ENCODE measurements at regions not wholly inside any gene's neighbourhood (a gene's known extent, or its start where the extent isn't known, plus 50 kb on each side); places are given as distances from the start of the nearest gene placed in this dataset.

DNA sequence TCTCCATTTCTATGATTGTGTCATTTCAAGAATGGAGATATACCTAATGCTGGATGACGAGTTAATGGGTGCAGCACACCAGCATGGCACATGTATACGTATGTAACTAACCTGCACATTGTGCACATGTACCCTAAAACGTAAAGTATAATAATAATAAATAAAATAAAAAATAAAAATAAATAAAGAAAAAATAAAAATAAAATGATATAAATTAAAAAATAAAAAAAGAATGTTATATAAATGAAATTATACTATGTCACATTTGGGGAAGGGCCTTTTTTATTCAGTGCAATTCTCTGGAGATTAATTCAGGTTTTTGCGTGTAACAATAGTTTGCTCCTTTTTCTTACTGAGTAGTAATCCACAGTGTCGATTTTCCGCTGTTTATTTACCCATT, 763.5 kb upstream of the POU3F3 start:
- ATAC-seq (no peak), DNase-seq (no peak)
- TF ChIP-seq, protein P1, sequence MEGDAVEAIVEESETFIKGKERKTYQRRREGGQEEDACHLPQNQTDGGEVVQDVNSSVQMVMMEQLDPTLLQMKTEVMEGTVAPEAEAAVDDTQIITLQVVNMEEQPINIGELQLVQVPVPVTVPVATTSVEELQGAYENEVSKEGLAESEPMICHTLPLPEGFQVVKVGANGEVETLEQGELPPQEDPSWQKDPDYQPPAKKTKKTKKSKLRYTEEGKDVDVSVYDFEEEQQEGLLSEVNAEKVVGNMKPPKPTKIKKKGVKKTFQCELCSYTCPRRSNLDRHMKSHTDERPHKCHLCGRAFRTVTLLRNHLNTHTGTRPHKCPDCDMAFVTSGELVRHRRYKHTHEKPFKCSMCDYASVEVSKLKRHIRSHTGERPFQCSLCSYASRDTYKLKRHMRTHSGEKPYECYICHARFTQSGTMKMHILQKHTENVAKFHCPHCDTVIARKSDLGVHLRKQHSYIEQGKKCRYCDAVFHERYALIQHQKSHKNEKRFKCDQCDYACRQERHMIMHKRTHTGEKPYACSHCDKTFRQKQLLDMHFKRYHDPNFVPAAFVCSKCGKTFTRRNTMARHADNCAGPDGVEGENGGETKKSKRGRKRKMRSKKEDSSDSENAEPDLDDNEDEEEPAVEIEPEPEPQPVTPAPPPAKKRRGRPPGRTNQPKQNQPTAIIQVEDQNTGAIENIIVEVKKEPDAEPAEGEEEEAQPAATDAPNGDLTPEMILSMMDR (IDR thresholded peaks at IDR 0.05), result no peak
- no peaks in the 10 kb centered on the region for H3K36me3 ChIP-seq
- no peaks in the 10 kb centered on the region for H3K9me3 ChIP-seq
- H3K27ac ChIP-seq, result no peak overlapping the region
- no peak overlapping the region for H3K4me3 ChIP-seq
- intact Hi-C loops (cut with DNase I), result no loop called here
- H3K27me3 ChIP-seq (ENCODE audit: low read depth), result no peaks in the 10 kb centered on the region
- no peaks in the 10 kb centered on the region for H3K4me1 ChIP-seq

DNA sequence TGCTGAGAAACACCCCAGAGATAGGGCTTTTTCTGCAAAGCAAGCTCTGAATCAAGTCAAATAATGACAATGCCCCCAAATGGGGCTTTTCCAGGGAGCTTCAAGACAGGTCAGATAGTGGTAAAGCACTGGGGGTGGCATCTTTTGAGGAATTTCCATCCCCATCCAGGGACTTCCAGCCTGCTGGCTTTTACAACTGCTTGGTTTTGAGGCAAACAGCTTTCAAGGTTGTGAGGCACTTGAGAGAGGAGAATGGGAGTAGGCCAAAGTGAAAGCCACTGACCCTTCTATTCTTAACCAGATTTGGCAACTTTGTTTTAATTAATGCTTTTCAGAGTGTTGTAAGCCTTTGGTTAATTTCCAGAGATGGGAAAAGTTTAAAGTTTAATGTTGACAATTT, 762.0 kb upstream of the POU3F3 start:
- Histone ChIP-seq H3K4me1 (no peaks in the 10 kb centered on the region), H3K9me3 (no peaks in the 10 kb centered on the region), H3K4me3 (no peak overlapping the region), H3K36me3 (no peaks in the 10 kb centered on the region), H3K27ac (no peak overlapping the region), H3K27me3 (ENCODE audit: low read depth) (no peaks in the 10 kb centered on the region)
- ATAC-seq, result no peak
- intact Hi-C loops (cut with DNase I), result no loop called here
- TF ChIP-seq, protein P1 (IDR thresholded peaks at IDR 0.05), result no peak
- no peak for DNase-seq

DNA sequence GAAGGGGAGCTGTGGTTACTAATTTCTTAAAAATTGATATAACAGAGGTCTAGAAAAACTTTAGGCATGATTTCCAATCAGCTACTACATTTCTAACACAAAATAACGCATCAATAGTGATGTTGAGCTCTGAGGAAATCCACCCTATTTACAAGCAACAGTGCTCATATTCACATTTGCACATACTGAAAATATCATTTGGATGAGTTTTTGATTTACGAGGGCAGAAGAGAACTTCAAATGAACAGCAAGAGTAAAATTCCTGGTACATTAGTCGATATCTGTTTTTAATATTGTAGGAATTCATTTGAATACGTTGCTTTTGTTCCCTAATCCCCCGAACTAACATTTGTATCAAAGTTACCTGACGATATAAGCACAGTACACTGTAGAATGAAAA, 761.0 kb upstream of the POU3F3 start:
- Histone ChIP-seq H3K27ac (no peak overlapping the region), H3K4me3 (no peak overlapping the region), H3K9me3 (no peaks in the 10 kb centered on the region), H3K4me1 (no peaks in the 10 kb centered on the region), H3K27me3 (ENCODE audit: low read depth) (no peaks in the 10 kb centered on the region), H3K36me3 (no peaks in the 10 kb centered on the region)
- TF ChIP-seq, protein P1 (IDR thresholded peaks at IDR 0.05), result no peak
- no peak for DNase-seq
- intact Hi-C loops (cut with DNase I), result no loop called here
- ATAC-seq, result no peak

DNA sequence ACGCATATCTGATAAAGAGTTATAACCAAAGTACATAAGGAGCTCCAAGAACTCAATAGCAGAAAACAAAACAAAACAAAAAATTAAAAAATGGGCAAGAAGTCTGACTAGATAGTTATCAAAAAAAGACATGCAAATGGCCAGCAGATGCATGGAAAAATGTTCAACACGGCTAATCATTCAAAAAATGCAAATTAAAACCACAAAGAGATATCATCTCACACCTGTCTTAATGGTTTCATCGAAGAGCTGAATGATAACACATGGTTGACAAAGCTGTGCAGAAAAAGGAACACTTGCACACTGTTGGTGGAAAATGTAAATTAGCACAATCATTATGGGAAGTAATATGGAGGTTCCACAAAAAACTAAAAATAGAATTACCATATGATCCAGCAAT, 751.3 kb upstream of the POU3F3 start:
- Histone ChIP-seq H3K27me3 (ENCODE audit: low read depth) (no peaks in the 10 kb centered on the region), H3K36me3 (no peaks in the 10 kb centered on the region), H3K4me1 (no peaks in the 10 kb centered on the region), H3K27ac (no peak overlapping the region), H3K4me3 (no peak overlapping the region), H3K9me3 (no peaks in the 10 kb centered on the region)
- TF ChIP-seq, protein P1 (IDR thresholded peaks at IDR 0.05), result no peak
- intact Hi-C loops (cut with DNase I), result no loop called here
- ATAC-seq, result no peak
- DNase-seq, result no peak

DNA sequence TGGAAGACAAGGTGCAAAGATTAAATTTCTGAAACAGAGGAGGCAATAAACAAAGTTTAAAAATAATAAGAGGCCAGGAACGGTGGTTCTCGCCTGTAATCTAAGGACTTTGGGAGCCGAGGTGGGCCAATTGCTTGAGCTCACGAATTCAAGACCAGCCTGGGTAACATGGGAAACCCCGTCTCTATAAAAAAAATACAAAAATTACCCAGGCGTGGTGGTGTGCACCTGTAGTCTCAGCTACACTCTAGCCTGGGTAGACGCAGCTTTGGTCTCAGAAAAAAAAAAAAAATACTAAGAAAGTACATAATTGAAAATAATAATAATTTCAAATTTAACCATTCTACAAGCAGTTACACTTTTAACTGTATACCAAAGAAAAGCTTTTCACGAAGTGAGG, 744.6 kb upstream of the POU3F3 start:
- H3K4me1 ChIP-seq, result no peaks in the 10 kb centered on the region
- H3K36me3 ChIP-seq, result no peaks in the 10 kb centered on the region
- no peaks in the 10 kb centered on the region for H3K9me3 ChIP-seq
- H3K4me3 ChIP-seq, result no peak overlapping the region
- TF ChIP-seq, protein P1 (IDR thresholded peaks at IDR 0.05), result no peak
- no peaks in the 10 kb centered on the region for H3K27me3 ChIP-seq (ENCODE audit: low read depth)
- no peak overlapping the region for H3K27ac ChIP-seq
- intact Hi-C loops (cut with DNase I), result no loop called here
- no peak for DNase-seq
- no peak for ATAC-seq

DNA sequence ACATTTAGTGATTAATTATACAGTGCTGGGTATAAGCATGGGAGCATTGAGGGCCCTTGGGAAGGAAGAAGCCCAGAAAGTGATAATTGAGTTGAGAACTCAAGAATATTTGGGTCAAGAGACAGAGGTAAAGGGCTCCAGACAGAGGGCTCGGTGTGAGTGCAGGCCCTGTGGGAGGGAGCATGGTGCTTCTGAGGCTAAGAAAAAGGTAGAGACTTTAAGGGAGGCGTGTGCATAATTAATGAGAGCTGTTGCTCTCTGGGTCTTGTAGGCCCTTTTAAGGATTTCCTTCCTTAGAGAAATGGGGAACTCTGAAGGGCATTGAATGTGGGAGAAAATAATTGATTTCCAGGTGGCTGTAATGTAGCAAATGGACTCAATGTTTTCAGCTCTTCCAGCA, 735.0 kb upstream of the POU3F3 start:
- Histone ChIP-seq H3K27me3 (ENCODE audit: low read depth) (no peaks in the 10 kb centered on the region), H3K4me3 (no peak overlapping the region), H3K9me3 (no peaks in the 10 kb centered on the region), H3K4me1 (no peaks in the 10 kb centered on the region), H3K36me3 (no peaks in the 10 kb centered on the region), H3K27ac (no peak overlapping the region)
- TF ChIP-seq, protein P1 (IDR thresholded peaks at IDR 0.05), result no peak
- no peak for ATAC-seq
- intact Hi-C loops (cut with DNase I), result no loop called here
- no peak for DNase-seq
